ENCODE measurements at regions not wholly inside any gene's neighbourhood (a gene's known extent, or its start where the extent isn't known, plus 50 kb on each side); places are given as distances from the start of the nearest gene placed in this dataset.

DNA sequence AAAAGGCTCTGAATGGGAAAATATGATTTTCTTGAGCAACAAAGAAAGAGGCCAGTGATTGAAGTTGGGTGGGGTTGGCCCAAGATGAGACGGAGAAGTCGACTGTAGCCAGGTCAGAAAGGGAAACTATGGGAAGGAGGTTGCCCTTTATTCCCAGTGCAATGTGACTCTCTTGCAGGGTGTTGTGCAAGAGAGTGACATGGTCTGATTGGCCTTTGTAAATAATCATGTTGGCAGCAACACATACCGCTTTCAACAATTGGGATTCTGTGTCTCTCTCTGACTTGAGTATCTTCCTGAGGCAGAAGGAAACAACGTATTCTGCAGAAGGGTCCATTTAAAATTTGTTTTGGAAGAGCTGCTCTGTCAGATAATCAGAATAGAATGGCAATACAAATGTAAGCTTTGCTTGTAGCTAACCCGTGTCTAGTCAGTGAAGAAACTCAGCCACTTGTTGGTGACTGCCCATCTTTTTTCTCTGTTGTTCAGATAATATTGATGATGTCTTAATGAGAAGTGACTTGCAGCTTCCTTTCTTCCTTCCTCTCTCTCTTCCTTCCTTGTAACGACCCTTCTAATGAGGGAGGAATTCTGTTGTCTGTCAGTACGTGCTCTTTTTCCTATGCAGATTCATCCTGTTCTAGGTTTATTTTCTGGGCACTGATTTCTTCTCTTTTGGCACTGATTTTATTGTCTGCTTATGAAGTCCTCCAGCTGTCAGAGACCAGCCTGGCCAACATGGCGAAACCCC lies 311.0 kb upstream of the FAM98A start:
- TF ChIP-seq, protein P1, sequence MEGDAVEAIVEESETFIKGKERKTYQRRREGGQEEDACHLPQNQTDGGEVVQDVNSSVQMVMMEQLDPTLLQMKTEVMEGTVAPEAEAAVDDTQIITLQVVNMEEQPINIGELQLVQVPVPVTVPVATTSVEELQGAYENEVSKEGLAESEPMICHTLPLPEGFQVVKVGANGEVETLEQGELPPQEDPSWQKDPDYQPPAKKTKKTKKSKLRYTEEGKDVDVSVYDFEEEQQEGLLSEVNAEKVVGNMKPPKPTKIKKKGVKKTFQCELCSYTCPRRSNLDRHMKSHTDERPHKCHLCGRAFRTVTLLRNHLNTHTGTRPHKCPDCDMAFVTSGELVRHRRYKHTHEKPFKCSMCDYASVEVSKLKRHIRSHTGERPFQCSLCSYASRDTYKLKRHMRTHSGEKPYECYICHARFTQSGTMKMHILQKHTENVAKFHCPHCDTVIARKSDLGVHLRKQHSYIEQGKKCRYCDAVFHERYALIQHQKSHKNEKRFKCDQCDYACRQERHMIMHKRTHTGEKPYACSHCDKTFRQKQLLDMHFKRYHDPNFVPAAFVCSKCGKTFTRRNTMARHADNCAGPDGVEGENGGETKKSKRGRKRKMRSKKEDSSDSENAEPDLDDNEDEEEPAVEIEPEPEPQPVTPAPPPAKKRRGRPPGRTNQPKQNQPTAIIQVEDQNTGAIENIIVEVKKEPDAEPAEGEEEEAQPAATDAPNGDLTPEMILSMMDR (conservative IDR thresholded peaks at IDR 0.05; ENCODE audit: low read length), result no peak
- no peak for TF ChIP-seq EZH2phosphoT487 (IDR thresholded peaks at IDR 0.05; ENCODE audit: borderline replicate concordance)
